ENCODE measurements at regions not wholly inside any gene's neighbourhood (a gene's known extent, or its start where the extent isn't known, plus 50 kb on each side); places are given as distances from the start of the nearest gene placed in this dataset.

GRCh38 chr10:9234191-9234590 is 1179.7 kb downstream of the GATA3 start:
- TF ChIP-seq GATA2 (IDR thresholded peaks at IDR 0.05; ENCODE audit: low read depth, low read length) (no peak), GATA3 (IDR thresholded peaks at IDR 0.05; ENCODE audit: low read depth, low read length) (no peak)

All from SH-SY5Y (cell line).